ENCODE measurements at regions not wholly inside any gene's neighbourhood (a gene's known extent, or its start where the extent isn't known, plus 50 kb on each side); places are given as distances from the start of the nearest gene placed in this dataset.

GRCh38 chrX:84933956-84934556, 69.6 kb upstream of the APOOL start:
- Histone ChIP-seq H3K4me1 (ENCODE audit: control insufficient read depth, insufficient read depth, low read length) (no peaks in the 10 kb centered on the region), H3K27me3 (replicated peaks; ENCODE audit: control insufficient read depth, insufficient read depth, low read length) (no peaks in the 10 kb centered on the region), H3K9me3 (ENCODE audit: control insufficient read depth, low read length) (no peaks in the 10 kb centered on the region), H3K4me3 (ENCODE audit: low read length) (no peak overlapping the region), H3K36me3 (ENCODE audit: control insufficient read depth, insufficient read depth, low read length, severe bottlenecking) (no peaks in the 10 kb centered on the region), H3K9ac (ENCODE audit: low read length) (no peak overlapping the region)
- DNase-seq (ENCODE audit: low read depth): no peak
